ENCODE measurements at regions not wholly inside any gene's neighbourhood (a gene's known extent, or its start where the extent isn't known, plus 50 kb on each side); places are given as distances from the start of the nearest gene placed in this dataset.

GRCh38 chr5:90220554-90220953, 189.0 kb downstream of the CETN3 start:
- TF ChIP-seq POLR2A (IDR thresholded peaks at IDR 0.05) = no peak
- no peak for TF ChIP-seq CTCF (IDR thresholded peaks at IDR 0.05 in 8 of 11, conservative IDR thresholded peaks at IDR 0.05 in 3 of 11)

Data from spleen (tissue), 7 donors.